ENCODE measurements at regions not wholly inside any gene's neighbourhood (a gene's known extent, or its start where the extent isn't known, plus 50 kb on each side); places are given as distances from the start of the nearest gene placed in this dataset.

DNA sequence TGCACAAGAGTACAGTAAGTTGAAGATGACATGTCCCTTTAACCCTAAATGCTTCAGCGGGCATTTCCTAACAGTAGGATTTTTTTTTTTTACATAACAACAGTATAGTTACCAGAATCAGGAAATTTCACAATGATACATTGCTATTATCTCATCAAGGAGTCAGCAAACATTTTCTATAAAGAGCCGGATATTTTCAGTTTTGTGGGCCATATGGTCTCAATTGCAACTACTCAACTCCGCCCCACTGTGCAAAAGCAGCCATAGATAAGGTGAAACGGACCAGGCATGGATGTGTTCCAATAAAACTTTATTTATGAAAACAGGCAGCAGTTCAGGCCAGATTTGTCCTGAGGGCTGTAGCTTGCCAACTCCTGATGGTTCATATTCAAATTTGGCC lies 130.6 kb downstream of the SMAD6 start:
- no peak for ATAC-seq
- intact Hi-C loops (cut with DNase I): no loop called here
- no peak for DNase-seq (ENCODE audit: low spot score)

DNA sequence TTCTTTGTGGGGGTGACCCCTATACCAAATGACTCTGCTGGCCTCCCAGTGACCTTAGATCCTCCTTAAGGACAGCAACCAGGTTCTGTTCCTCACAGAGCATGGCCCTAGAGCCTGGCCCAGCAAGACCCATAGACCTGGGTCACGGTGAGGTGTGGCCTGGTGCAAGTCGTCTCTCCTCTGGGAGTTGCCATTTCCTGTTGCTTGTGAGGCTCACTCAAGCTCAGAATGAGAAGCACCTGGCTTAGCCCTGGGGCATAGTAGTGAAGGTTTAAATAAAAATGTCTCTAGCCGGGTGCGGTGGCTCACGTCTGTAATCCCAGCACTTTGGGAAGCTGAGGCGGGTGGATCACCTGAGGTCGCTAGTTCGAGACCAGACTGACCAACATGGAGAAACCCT lies 131.3 kb downstream of the SMAD6 start:
- ATAC-seq: no peak
- DNase-seq (ENCODE audit: low spot score): peak; percentile 34
- intact Hi-C loops (cut with DNase I): no loop called here

DNA sequence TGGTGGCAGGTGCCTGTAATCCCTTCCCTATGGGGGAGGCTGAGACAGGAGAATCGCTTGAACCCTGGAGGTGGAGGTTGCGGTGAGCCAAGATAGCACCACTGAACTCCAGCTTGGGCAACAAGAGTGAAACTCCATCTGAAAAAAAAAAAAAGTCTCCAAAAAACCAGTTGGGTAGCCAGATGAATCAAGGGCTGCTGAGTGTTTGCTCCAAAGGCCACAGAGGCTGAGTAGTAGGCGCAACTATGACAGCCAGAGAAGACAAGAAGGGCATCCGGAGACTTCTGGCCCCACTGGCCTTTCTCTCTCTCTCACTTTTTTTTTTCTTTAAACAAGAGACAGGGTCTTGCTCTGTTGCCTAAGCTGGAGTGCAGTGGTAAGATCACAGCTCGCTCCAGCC lies 131.8 kb downstream of the SMAD6 start:
- ATAC-seq (no peak), DNase-seq (ENCODE audit: low spot score) (no peak)
- intact Hi-C loops (cut with DNase I): no loop called here

DNA sequence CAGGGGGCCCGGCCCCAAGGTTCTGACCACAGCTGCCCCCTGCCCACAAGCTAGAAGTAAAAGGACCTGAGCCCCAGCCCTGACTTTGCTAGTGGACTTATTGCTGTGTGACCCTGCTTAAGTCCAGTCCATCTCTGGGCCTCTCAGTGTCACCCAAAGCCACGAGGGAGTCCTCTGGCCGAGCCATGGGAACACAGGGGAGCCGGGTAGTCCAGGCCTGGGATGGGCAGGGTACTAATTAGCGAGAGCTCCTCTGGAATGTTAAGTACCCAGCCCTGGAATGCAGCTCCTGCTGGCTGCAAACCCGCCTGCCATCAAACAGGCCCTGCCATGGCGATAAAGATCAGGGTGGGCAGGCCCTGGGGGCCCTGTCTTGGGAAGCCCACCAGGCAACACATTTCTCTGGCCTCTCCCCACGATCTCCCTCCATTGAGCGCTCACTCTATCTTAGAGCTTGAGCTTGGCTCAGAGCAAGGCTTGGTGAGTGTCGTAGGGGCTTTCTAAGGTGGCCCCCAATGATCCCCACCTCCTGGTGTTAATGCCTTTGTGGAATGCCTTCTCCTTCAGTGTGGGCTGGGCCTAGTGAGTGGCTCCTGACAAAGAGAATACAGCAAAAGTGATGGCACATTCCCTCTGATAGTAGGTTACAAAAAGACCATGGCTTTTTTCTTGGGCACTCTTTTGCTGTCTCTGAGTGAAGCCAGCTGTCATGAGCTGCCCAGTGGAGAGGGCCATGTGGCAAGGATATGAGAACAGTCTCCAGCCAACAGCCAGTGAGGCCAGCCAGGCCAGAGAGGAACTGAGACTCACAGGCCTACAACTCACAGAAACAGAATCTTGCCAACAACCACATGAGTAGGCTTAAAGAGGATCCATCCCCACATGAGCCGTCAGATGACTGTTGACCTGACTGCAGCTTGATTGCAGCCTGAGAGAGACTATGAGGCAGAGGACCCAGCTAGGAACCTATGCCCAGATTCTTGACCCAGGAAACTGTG lies 133.1 kb downstream of the SMAD6 start:
- intact Hi-C loops (cut with DNase I): no loop called here
- peak; percentile 49 for ATAC-seq
- DNase-seq (ENCODE audit: low spot score): peak; percentile 50

DNA sequence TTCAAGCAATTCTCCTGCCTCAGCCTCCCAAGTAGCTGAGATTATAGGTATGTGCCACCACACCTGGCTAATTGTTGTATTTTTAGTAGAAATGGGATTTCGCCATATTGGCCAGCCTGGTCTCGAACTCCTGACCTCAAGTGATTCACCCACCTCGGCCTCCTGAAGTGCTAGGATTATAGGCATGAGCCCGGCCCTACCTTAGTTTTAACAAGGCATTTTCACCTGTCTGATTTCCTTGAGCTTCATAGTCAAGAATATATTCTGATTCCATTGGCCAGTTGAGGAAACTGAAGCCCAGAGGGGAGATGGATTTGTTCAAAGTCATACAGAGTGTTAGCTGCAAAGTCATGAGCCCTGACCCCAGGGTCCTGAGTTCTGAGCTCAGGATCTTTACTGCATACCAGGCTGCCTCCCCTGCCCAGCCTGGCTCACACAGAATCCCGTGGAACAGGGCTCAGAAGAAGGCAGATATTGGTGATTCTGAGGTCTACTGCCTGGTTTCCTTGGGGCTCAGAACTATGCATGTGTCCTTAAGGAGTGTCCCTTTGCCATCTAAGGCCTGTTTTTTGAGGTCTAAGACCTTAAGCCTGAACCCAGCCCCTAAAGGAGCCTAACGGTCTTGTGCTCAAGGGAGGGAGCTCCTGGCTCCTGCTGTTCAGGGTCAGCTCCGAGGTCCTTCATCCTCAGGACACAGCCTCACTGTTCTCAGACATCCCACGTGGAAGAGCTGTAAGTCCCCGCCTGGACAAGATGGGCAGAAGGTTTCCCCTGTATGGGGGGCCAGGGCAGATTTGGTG lies 134.4 kb downstream of the SMAD6 start:
- intact Hi-C loops (cut with DNase I): no loop called here
- ATAC-seq (no peak), DNase-seq (ENCODE audit: low spot score) (peak; percentile 36)

DNA sequence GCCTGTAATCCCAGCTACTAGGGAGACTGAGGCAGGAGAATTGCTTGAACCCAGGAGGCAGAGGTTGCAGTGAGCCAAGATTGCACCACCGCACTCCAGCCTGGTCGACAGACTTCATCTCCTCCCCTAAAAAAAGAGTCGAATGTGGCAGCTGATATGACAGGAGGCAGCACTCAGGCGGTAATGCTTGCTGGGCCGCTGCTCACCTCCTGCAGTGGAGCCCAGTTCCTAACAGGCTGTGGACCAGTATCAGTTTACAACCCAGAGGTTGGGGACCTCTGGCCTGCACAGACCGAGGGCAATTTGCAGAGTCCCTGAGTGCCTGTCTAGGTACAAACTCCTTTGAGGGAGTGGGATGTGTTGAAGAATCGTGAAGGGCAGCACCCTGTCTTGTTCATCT lies 136.2 kb downstream of the SMAD6 start:
- intact Hi-C loops (cut with DNase I): no loop called here
- no peak for DNase-seq (ENCODE audit: low spot score)
- no peak for ATAC-seq

DNA sequence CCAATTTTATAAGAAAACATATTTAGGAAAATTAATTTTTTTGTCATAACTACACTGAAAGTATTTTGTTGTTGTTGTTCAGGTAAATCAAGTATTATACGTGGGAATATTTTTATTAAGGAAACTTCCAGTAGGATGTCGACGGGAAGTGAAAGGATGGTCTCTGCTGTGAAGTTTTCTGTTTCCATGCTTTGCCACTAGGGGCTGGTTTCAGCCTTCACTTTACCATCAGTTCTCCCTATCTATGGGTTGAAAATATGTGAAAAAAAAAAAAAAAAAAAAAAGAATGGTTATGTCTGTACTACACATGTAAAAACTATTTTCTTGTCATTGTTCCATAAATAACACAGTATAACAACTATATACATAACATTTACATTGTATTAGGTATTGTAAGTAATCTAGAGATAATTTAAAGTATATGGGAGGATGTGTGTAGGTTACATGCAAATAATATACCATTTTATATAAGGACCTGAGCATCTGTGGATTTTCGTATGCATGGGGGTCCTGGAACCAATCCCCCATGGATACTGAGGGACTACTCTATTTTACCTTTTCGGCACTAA lies 136.7 kb downstream of the SMAD6 start:
- intact Hi-C loops (cut with DNase I): no loop called here
- no peak for ATAC-seq
- DNase-seq (ENCODE audit: low spot score): no peak

DNA sequence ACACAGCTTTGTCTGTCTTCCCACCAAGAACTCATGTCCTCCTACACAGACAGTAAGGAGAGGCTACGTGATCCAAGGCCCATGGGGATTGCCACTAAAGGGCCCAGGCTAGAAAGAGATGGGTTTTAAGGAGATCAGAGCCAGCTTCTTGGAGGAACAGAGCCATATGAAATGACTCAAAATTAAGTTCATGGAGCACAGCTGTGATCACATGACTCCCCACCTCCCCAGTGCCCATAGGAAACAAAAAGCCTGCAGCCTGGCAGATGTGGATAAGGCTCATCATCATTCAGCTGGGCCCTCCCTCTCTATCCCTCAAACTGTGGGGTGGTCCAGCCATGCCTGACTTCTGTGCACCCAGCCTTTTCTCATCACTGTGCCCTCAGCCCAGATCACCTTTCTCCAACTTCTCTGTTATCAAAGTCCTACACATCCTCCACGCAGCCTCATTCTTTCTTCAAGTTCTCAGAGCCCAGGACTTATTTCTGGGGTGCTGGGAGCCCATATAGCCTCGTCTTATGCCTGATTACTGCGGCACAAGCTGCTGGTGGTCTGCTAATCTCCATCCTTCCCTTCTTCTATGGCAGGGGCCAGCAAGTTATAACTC lies 137.6 kb downstream of the SMAD6 start:
- intact Hi-C loops (cut with DNase I): loop anchor here (10.0 kb wide), 1 partner anchor 45 kb away; no protein-coding TSS in a partner anchor
- no peak for ATAC-seq
- DNase-seq (ENCODE audit: low spot score): no peak

DNA sequence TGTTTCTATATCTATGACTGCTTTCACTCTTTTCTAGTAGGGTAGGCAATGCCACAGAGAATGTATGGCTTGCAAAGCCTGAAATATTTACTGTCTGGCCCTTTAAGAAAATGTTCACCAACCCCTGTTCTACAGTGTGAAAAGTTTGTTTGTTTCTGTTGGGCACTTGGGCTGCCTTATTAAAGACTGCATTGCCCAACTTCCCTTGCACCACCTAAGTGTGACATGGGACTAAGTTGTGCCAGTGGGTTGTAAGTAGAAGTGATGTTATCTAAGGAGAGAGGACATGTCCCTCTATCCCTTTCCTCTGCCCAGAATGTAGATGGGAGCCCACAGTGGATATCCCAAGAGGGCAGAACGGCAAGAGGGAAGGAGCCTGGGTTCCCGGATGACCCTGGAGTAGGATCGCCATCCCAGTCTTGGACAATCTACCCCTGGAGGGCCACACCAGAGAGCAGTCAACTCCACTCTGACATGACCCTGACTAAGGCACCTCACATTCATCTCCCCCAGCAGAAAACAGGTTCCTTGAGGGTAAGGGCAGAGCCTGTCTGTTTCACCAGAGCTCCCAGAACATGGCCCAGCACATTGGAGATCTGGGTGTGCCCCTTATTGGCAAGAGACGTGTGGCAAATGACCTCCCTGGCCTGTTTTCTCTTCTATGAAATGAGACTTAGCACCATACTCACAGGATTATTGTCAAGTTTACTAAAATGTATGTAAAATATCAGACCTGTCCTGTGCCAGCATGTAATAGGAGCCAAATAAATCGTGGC lies 138.8 kb downstream of the SMAD6 start:
- ATAC-seq: no peak
- intact Hi-C loops (cut with DNase I): loop anchor here (10.0 kb wide), 1 partner anchor 46 kb away; no protein-coding TSS in a partner anchor
- no peak for DNase-seq (ENCODE audit: low spot score)

DNA sequence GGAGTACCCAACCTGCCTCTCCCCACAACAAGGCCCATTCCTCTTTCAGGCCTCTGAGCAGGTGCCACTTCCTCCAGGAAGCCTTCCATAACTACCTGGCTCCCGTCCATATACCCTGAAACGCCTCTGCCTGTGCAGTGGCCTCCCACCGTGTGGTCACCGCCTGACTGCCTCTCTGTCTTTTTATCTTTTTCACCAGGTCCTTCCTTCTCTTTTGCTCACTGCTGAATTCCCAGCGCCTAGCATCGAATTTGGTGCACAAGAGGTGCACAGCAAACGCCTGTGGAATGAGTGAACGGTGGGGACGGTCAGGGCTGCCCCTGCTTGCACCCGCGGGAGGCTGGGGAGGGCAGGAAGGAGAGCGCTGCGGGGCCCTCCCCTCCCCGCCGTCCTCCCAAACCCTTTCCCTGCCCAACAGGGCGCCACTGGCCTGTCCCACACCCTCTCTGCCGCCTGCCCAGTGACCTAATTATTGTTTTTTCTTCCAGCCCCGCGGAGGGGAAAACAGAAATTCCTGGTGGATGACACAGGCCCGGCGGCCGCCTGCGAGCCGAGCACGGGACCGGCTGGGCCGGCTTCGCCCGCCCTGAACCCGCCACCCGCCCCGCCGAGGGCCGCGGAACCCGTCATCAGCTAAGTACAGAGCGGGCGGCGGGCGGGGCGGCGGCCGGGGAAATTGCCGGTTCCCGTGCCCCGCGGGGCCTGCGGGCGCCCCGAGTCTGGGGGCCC lies 140.1 kb downstream of the SMAD6 start:
- peak; percentile 89 for ATAC-seq
- peak; percentile 91 for DNase-seq (ENCODE audit: low spot score)
- intact Hi-C loops (cut with DNase I): loop anchor here (10.0 kb wide), 1 partner anchor 47 kb away; no protein-coding TSS in a partner anchor

DNA sequence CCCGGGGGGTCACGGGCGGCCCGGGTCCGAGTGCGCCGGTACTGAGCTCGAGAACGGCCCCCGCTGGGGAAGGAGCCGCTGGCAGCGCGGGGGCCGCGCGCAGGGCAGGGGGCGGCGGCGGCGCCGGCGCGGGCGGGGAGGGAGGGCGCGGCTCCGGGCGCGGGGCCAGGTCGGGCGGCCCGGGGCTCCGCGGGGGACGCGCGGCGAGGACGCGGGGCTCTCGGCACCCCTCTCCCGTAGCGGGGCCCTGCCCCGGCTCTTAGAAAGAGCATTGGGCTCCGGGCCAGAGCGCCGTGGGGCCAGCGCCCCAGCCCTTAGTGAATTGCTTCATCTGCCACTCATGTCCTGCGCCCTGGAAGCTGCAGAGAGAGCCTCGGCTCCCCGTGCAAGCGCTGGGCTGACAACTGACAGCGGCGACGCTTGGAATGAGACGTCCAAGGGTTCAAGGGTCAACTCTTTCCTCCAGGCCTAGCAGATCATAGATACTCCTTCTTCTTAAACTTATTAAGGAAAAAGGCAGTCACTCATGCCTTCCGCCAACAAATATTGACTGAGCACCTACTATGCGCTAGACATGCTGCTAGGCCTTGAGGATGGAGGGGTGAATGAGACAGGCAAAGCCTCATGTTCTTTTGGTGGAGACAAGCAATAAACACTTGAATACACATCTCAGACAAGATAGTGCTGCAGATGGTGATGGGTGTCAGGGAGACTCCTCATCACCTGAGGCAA lies 140.8 kb downstream of the SMAD6 start:
- ATAC-seq (peak; percentile 69), DNase-seq (ENCODE audit: low spot score) (peak; percentile 84)
- intact Hi-C loops (cut with DNase I): loop anchor here (10.0 kb wide), 1 partner anchor 48 kb away; no protein-coding TSS in a partner anchor

DNA sequence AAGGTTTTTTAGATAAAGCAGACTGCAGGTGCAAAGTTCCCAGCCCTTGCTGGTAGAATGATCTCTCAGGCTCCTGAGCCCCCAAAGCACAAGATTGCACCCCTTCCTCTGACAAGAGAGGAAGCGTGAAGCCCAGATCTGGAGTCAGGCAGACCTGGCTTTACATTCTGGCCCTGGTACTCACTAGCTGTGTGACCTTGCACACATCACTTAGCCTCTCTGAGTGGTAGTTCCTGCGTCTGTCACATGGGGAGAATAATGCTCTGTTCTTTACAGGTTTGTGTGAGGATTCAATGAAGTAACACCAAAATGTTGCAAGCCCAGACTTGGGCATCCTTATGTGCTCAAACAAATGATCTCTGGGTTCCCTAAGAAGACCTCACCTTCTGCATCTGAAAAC lies 141.5 kb downstream of the SMAD6 start:
- DNase-seq (ENCODE audit: low spot score) (no peak), ATAC-seq (no peak)
- intact Hi-C loops (cut with DNase I): loop anchor here (10.0 kb wide), 1 partner anchor 49 kb away; no protein-coding TSS in a partner anchor

DNA sequence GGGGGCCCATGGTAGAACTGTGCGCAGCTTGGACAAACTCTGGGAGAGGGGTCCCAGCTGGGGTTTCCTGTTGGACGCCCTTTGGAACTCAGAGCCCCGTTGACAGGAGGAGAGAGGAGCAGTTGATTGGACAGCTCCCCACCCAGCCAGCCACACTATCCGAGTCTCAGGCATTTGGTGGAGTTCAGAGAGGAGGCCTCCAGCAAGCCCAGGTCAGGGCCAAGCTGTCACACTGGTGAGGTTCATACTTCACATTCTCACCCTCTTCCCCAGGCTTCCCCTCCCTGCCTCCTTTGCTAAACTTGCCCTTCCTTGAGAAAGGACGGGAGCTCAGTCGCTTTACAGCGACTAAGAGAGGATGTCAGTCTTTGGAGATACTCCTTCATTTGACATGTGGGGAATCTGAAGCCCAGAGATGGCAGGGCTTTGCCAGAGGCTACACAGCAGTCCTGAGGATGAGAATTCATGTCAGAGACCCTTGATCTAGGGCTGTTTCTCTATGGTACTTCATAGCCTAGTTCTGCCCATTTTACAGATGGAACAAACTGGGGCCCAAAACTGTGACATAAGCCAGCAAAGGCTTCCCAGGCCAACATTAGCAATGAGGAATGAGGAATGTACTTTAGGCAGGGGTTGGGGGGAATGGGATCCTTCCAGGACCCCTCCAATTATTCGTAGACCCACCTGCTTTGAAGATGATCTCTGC lies 142.2 kb downstream of the SMAD6 start:
- DNase-seq (ENCODE audit: low spot score): no peak
- intact Hi-C loops (cut with DNase I): loop anchor here (10.0 kb wide), 1 partner anchor 49 kb away; no protein-coding TSS in a partner anchor
- ATAC-seq: no peak

DNA sequence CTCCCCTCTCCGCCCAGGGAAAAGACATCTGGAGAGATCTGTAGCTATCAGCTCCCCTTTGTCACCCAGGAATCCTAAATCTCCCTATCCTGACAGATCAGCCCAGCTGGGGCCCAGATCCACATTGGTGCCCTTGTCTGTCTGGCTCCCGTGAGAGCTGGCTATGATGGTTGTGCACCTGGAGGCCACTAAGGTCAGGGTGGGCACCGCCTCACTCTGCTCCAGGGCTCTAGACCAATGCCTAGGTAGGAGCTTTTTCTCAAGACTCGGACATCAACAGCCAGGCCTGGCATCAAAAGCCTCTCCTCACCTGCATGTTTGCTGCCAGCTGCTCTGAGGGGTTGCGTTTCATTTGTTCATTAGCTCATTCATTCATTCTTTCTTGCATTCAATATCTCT lies 142.7 kb downstream of the SMAD6 start:
- ATAC-seq (no peak), DNase-seq (ENCODE audit: low spot score) (no peak)
- intact Hi-C loops (cut with DNase I): loop anchor here (10.0 kb wide), 1 partner anchor 50 kb away; no protein-coding TSS in a partner anchor

DNA sequence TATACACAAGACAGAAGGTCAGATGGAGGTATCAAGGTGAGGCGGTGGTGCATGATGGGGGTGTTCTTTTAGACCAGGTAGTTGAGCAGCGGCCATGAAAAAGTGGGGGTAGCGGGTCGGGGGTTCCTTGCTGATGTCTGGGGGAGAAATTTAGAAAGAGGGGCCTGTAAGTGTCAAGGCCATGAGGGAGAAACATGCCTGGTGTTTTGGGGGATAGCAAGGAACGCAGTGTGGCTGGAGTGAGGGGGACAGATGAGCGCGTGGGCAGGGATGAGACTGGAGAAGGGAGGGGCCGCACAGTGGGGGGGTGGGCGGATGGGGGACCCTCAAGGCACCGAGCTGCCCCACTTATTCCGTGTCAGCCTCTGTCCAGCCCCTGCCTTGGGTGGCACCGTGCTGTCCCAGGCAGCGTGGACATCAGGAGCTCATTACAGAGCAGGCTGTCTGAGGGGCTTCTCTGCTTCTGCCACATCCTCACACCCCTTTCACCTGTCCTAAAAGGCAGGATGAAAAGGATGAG lies 143.3 kb downstream of the SMAD6 start:
- intact Hi-C loops (cut with DNase I): loop anchor here (10.0 kb wide), 1 partner anchor 51 kb away; no protein-coding TSS in a partner anchor
- ATAC-seq (no peak), DNase-seq (ENCODE audit: low spot score) (peak; percentile 51)

DNA sequence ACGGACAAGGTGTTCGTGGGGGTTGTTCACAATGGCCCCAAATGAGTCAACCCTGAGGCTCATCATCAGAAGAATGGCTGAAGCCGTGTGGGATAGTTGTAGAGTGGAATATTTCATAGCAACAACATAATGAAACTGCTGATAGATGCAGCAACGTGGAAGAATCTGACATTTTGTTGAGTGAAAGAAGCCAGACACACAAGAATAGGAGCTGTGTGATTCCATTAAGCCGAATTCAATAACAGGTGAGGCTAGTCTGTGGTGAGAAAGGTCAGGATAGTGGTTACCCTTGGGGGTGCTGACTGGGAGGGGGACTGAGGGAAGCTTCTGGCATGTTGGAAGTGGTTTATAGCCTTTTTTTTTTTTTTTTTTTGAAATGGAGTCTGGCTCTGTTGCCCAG lies 144.0 kb downstream of the SMAD6 start:
- intact Hi-C loops (cut with DNase I): loop anchor here (10.0 kb wide), 1 partner anchor 51 kb away; no protein-coding TSS in a partner anchor
- DNase-seq (ENCODE audit: low spot score) (peak; percentile 14), ATAC-seq (no peak)

All from sciatic nerve (tissue), 2 donors.